ENCODE measurements at regions not wholly inside any gene's neighbourhood (a gene's known extent, or its start where the extent isn't known, plus 50 kb on each side); places are given as distances from the start of the nearest gene placed in this dataset.

GRCh38 chr19:30853036-30853435 is 480.9 kb downstream of the ZNF536 start:
- H3K27me3 ChIP-seq = no peaks in the 10 kb centered on the region
- 91 to 98% methylated on average over 3 of the region's 3 CpGs for WGBS, 2 donors
- H3K36me3 ChIP-seq = no peaks in the 10 kb centered on the region
- H3K4me1 ChIP-seq = no peaks in the 10 kb centered on the region
- ATAC-seq (ENCODE audit: low FRiP score in 2 of 2) = no peak
- H3K4me3 ChIP-seq = no peak overlapping the region
- no peak for DNase-seq
- TF ChIP-seq, protein P1, sequence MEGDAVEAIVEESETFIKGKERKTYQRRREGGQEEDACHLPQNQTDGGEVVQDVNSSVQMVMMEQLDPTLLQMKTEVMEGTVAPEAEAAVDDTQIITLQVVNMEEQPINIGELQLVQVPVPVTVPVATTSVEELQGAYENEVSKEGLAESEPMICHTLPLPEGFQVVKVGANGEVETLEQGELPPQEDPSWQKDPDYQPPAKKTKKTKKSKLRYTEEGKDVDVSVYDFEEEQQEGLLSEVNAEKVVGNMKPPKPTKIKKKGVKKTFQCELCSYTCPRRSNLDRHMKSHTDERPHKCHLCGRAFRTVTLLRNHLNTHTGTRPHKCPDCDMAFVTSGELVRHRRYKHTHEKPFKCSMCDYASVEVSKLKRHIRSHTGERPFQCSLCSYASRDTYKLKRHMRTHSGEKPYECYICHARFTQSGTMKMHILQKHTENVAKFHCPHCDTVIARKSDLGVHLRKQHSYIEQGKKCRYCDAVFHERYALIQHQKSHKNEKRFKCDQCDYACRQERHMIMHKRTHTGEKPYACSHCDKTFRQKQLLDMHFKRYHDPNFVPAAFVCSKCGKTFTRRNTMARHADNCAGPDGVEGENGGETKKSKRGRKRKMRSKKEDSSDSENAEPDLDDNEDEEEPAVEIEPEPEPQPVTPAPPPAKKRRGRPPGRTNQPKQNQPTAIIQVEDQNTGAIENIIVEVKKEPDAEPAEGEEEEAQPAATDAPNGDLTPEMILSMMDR (IDR thresholded peaks at IDR 0.05) = no peak
- TF ChIP-seq POLR2A (IDR thresholded peaks at IDR 0.05) = no peak
- no peak for TF ChIP-seq EP300 (IDR thresholded peaks at IDR 0.05)
- TF ChIP-seq POLR2AphosphoS5 (IDR thresholded peaks at IDR 0.05) = no peak
- no peak overlapping the region for H3K27ac ChIP-seq
- H3K9me3 ChIP-seq = no peaks in the 10 kb centered on the region

DNA sequence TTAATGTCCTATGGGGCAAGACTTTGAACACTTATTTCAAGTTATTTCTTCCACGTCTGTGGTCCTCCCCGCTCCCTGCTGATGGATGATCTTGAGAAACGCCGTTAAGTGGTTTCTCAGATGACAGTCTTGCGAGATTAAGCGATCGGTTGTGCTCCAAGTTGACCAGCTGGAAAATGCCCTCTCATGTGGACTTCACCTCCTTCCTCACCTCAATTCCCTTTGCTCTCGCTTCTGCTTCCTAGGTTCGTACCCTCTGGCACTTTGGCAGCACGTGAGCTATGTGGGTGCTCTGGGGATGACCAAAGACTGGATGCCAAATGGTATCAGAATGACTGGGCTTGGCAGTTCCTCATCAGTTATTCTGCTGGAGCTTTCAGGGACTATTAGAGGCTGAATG is 480.0 kb downstream of the ZNF536 start:
- WGBS, 2 donors = 90 to 91% methylated on average over 10 of the region's 10 CpGs

DNA sequence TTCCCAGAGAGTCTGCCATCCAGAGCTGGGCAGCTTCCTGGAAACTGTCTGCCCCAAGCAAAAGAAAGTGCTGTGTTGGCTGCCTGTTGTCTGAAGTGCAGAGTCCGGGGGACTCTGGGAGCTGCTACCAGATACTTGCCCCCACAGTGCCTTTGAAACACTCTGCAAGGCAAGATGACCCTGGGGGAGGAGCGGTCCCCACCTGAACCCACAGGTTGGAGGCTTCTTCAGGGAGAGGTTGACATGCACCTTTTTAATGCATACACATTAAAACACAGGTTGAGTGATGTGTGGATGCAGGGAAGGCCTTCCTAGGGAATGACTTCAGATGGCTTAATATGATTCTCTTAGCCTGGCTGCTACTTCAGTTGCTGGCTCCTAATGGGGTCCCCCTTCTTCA is 479.5 kb downstream of the ZNF536 start:
- no peak for TF ChIP-seq EP300 (IDR thresholded peaks at IDR 0.05)
- TF ChIP-seq, protein P1 (IDR thresholded peaks at IDR 0.05) = no peak
- TF ChIP-seq POLR2AphosphoS5 (IDR thresholded peaks at IDR 0.05) = no peak
- TF ChIP-seq POLR2A (IDR thresholded peaks at IDR 0.05) = no peak
- no peaks in the 10 kb centered on the region for H3K36me3 ChIP-seq
- H3K4me3 ChIP-seq = no peak overlapping the region
- no peak overlapping the region for H3K27ac ChIP-seq
- 79 to 95% methylated on average over 2 of the region's 2 CpGs for WGBS, 2 donors
- H3K4me1 ChIP-seq = no peaks in the 10 kb centered on the region
- H3K27me3 ChIP-seq = no peaks in the 10 kb centered on the region
- DNase-seq (no peak), ATAC-seq (ENCODE audit: low FRiP score in 2 of 2) (no peak)
- no peaks in the 10 kb centered on the region for H3K9me3 ChIP-seq

More for the DNA sequence above, 480.0 kb downstream of the ZNF536 start:
- ATAC-seq (ENCODE audit: low FRiP score in 2 of 2) (no peak), DNase-seq (no peak)
- H3K27me3 ChIP-seq = no peaks in the 10 kb centered on the region
- no peaks in the 10 kb centered on the region for H3K4me1 ChIP-seq
- H3K4me3 ChIP-seq = no peak overlapping the region
- H3K36me3 ChIP-seq = no peaks in the 10 kb centered on the region
- TF ChIP-seq POLR2AphosphoS5 (IDR thresholded peaks at IDR 0.05) (no peak), EP300 (IDR thresholded peaks at IDR 0.05) (no peak), POLR2A (IDR thresholded peaks at IDR 0.05) (no peak)
- TF ChIP-seq, protein P1 (IDR thresholded peaks at IDR 0.05) = no peak
- H3K9me3 ChIP-seq = no peaks in the 10 kb centered on the region
- H3K27ac ChIP-seq = no peak overlapping the region

- ATAC-seq (ENCODE audit: low FRiP score in 2 of 2) (no peak), DNase-seq (no peak)
- Histone ChIP-seq H3K27ac (no peak overlapping the region), H3K9me3 (no peaks in the 10 kb centered on the region), H3K36me3 (no peaks in the 10 kb centered on the region), H3K27me3 (no peaks in the 10 kb centered on the region), H3K4me3 (no peak overlapping the region), H3K4me1 (no peaks in the 10 kb centered on the region)
- TF ChIP-seq POLR2A (IDR thresholded peaks at IDR 0.05) (no peak), EP300 (IDR thresholded peaks at IDR 0.05) (no peak), POLR2AphosphoS5 (IDR thresholded peaks at IDR 0.05) (no peak)
- TF ChIP-seq, protein P1 (IDR thresholded peaks at IDR 0.05) = no peak
- WGBS, 2 donors = 75 to 87% methylated on average over 9 of the region's 9 CpGs
Observed at GRCh38 chr19:30848636-30849425, 476.6 kb downstream of the ZNF536 start.

GRCh38 chr19:30846102-30846501 is 473.9 kb downstream of the ZNF536 start:
- no peak for ATAC-seq (ENCODE audit: low FRiP score in 2 of 2)
- no peaks in the 10 kb centered on the region for H3K4me1 ChIP-seq
- 85 to 93% methylated on average over 13 of the region's 13 CpGs for WGBS, 2 donors

More at GRCh38 chr19:30846102-30846501, 473.9 kb downstream of the ZNF536 start:
- no peak for DNase-seq
- no peak for TF ChIP-seq EP300 (IDR thresholded peaks at IDR 0.05)
- TF ChIP-seq POLR2A (IDR thresholded peaks at IDR 0.05) = no peak
- TF ChIP-seq, protein P1 (IDR thresholded peaks at IDR 0.05) = no peak
- no peak for TF ChIP-seq POLR2AphosphoS5 (IDR thresholded peaks at IDR 0.05)
- no peaks in the 10 kb centered on the region for H3K36me3 ChIP-seq
- no peaks in the 10 kb centered on the region for H3K9me3 ChIP-seq
- H3K27me3 ChIP-seq = no peaks in the 10 kb centered on the region
- H3K4me3 ChIP-seq = no peak overlapping the region
- H3K27ac ChIP-seq = no peak overlapping the region
